RKO (cell line): ENCODE measurements at regions not wholly inside any gene's neighbourhood (a gene's known extent, or its start where the extent isn't known, plus 50 kb on each side); places are given as distances from the start of the nearest gene placed in this dataset.

Source experiments
- DNase-seq: peaks from one replicate; pipeline ENCODE4 v3.0.0-alpha.2; 2016; ENCODE audit warnings: low spot score

DNA sequence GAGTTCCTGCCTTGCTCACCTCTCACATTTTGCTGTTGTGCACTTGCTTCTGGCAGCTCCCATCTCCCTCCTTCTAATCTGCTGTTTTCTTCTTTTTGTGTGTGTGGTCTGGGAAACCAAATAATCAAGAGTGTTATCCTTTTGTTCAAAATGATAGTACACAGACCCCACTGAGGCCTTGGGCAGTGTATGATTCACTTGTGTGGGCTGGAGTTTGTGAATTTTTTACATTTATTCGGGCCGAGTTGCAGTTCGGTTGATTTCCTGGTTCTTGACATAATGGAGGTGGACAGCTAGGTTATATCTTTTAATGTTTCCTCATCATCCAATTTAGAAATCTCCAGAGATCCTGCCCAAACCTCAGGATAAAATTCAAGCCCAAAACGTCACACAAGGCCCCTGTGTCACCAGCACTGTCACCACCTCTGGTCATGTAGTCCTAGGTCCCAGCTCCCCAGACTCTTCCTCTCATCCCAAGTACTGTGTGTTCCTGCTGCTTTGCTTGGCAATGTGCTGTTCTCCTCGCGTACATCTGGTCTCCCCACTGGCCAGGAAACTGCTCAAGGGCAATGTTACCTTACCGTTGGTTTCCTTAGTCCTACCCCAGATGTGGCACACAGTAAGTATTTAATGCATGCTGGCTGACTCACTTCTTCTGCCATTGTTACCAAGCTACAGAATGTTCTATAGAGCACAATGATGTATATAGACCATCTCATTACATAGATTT is 55.7 kb upstream of the PHACTR2 start:
- no peak for DNase-seq

DNA sequence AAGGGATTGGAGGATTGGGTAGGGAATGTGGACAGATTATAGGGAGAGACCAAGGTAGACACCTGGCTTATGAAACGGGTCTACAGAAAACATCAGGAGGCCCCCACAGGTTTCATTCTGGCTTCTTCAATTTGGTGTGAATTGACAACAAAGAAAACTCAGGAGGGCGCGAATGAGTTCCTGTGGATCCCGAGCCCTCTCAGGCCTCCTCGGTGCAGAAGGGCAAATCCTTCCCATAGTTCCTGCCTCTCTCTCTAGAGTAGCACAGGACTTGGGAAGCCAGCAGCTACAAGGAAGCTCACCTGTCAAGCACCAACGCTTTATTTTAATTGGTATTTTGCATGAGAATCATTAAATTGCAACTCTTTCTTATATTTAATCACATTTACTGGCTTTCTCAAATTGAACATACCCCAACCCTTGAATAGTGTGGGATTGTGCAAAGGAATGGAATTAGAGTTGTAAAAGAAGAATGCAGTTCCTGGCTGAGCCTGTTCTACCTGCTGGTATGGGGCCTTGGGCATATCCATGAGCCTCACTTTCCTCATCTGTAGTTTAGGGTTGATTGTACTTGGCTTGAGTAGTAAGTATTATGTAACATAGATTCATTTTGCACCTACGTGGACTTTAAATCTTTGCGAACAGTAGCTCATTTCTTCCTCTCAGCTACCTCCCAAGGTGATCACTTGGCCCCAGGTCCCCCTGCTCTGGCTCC is 56.4 kb upstream of the PHACTR2 start:
- DNase-seq = no peak

DNA sequence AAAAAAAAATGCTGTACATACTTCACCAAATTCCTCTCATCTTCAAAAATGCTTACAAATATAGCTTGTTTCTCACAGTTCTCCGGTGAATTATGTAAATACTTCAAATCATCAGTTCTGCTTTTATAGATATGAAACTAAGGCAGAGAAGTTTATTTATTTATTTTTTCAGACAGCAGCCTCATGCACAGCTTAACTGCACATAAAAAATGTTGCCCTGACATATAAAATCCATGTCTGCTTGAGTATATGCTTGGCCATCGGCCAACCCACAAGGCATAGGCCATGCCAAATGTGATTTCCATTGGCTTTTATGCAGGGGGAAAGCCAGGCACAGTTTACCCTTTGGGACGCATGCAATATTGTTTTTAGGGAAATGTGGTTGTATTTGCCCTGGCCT is 57.3 kb upstream of the PHACTR2 start:
- no peak for DNase-seq

DNA sequence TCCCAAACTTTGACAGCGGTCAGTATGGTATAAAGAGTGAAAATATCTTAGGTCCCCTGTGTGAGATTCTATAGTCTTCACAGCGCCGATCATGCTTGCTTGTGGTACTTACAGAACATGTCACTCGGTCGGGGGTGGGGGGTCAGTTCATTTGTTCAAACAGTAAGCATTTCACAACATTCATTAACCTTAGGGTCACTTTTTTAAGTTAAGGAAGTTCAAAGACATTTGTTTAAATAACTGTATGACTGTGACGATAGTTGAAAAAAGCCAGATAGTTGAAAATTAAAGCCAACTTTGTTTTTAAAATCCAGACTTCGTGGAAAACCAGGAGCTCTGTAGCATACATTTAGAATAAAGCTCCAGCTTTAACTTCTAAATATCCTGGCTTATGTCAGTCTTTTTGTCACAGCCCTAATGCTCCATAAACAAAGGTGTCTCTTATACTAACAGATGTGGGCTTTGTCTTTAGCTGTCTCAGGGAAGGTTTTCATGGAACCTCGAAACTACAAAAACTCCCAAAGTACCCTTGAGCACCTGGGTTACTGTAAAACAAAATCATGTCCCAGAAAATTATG is 57.9 kb upstream of the PHACTR2 start:
- no peak for DNase-seq

DNA sequence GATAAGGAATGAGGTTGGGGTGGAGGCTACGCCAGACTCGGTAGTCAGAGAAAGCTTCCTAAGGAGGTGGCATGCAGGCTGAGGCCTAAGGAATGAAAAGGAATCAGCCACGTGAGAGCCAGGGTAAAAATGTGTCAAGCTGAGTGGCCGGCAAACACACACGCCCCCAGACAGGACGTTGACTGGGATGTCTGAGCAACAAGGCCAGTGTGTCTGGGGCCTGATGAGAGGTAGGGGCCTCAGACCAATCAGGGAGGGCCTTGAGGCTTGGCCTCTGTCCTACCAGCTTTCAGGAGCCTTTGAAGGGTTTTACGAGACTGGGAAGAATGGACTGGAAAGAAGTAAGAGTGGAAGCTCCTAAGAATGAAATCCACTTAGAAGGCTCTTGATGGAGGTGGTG is 61.0 kb upstream of the PHACTR2 start:
- no peak for DNase-seq

DNA sequence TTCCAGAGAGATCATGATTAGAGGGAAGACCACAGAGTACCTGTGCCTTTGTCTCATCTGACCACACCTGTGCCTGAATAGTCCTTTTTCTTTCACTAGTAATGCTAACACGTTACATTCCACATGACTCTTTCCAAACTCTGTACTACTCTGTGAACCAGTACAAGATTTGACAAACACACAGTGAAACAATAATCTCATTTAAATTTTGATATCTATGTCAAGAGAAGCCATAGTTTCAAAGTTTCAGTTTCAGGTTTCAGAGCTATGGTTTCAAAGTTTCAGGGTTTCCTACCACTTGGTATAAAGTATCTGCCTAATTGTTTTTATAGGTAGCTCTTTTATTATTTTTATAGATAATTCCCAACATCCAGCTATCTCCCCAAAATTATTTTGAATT is 62.0 kb upstream of the PHACTR2 start:
- no peak for DNase-seq

DNA sequence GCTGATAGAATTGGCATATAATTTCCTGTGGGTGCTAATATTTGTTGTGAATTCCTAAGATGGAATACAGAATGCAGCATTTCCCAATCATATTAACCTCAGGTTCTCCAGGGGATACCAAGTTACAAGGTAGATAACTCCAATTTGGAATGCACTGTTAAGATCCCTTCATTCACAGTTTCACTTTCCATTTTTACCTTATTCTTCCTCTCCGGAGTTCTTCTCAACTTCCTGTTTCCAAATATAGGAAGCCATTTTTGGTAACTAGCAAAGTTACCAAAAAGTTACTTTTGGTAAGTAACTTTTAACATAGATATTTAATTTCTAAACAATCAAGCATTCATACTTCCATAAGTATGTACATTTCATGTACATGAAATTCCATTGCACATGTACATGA is 63.5 kb upstream of the PHACTR2 start:
- no peak for DNase-seq

DNA sequence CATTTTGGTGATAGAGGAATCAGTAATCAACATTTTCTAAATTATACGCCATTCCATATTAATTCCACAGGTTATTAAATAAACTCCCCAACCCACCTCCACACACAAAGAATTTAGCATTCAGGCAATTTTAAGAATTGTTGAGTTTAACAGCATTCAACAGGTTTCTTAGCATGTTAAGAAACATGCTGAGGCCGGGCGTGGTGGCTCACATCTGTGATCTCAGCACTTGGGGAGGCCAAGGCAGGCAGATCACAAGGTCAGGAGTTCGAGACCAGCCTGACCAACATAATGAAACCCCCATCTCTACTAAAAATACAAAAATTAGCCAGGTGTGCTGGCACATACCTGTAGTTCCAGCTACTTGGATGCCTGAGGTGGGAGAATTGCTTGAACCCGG is 64.0 kb upstream of the PHACTR2 start:
- no peak for DNase-seq

DNA sequence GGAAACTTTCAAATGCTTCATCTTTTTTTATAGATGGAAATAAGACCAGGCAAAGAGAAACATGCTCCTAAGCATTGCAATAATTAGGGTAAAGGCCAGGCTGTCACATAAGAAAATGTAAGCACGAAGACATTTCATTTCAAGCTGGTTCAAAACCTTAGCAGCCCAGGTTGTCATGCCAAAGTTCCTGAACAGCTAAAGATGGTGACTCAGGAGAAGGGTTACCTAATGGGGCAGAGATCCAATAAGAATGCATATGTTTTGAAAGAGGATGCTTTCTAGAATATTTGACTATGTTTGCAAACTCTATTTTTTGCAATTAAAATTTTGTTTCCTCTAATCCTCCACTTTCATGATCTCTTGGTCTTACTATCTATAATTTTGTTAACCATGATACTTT is 65.6 kb upstream of the PHACTR2 start:
- no peak for DNase-seq

DNA sequence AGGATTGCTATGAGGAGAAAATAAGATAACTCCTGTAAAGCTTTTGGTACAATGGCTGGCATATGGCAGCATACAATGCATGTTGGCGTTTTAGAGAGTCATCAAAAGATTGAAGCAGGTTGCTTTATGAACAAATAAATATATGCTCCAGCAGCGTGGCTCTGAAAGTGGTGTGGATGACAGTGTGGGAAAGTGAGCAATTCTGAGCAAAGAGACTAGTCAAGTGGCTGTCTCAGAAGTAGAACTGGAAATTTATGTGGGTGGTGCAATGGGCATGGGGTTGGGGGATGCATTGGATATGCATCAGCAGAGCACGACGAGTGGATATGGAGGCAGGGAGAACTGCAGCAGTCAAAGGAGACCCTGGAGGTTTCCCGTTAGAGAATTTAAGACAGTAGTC is 66.2 kb upstream of the PHACTR2 start:
- no peak for DNase-seq

DNA sequence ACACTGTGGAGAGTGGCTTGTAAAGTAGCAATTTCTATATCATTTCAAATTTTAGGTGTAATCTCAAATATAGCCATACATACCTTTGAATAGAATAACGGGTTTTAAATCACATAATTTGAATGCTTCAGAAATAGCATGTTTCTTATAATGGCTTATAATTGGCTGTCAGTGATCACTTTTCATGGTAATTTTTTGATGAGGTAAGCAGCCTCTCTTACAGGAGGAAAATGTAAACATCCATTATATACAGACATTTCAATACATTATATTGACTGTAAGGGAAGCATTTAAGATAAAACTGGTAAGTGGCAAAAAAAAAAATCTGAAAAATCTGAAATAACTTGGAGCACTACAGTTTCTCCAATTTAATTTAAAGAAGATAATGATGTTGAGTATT is 67.8 kb upstream of the PHACTR2 start:
- no peak for DNase-seq

DNA sequence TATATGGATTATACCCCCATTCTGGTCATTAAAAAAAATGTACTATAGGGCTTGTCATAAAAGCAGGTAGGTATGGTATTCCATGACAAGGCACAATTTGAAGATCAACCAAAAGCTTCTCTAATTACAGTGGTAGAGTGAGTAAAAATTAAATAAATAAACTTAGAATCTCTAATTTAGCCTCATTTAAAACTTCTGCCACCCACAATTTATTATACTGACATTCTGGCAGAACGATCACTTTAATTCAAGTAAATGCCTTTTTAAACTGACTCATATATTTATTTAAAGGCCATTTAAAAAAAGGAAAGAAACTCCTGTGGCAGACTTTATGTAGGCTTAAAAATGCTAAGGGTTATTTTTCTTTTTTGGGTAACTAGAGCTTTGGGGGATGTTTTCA is 68.3 kb upstream of the PHACTR2 start:
- no peak for DNase-seq

DNA sequence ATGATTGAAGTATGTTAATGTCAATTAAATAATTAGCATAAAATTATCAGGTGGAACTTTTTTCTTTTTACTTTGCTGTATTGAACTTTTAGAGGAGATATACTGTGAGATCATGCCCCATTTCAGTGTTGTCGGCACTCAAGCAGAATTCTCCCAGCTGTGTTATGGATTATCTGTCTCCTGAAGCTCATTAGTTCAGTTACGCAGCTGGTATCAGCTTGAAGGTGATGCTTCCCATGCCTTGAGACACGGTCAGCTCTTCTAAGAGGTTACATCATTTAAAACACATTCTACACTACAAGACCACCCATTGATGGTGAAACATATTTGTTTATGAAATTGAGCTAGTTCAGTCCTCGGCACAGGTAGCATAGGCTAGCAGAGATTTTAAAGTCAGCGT is 68.9 kb upstream of the PHACTR2 start:
- no peak for DNase-seq

DNA sequence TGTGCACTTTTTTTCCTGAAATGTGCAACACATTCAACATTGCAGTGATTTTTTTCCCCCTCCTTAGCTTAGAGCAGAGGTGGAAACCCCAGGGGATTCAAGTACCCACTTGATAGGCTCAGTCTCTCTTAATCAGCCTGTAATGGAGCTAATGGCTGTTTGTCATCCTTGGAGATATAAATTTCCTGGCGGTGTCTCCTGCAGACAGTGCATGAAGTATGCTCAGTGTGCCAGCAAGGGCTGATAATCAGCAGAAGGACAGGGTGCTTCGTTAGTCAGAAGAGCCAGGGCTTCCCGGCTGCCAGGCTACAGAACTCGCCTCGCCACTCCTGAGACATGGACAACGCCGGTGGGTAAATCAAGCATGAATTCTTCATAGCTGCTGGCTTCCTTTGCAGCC is 69.8 kb upstream of the PHACTR2 start:
- no peak for DNase-seq

DNA sequence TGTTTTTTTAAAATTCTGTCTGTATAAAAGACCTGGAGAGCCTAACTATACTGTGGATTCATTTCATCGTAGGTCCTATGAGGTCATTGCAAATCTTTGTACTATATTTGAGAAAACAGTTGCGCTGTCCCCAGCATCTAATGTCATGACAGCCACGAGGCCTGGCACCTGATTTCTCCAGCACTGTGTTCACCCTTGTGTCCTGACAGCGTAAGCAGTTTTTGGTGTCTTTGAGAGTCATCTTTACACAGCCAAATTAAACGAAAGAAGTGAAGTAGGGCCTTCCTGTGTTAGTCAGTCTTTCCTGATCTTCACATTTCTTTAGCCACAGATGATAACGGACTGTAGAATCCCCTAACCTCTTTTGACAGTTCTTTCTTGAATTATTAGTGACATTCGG is 70.6 kb upstream of the PHACTR2 start:
- no peak for DNase-seq

DNA sequence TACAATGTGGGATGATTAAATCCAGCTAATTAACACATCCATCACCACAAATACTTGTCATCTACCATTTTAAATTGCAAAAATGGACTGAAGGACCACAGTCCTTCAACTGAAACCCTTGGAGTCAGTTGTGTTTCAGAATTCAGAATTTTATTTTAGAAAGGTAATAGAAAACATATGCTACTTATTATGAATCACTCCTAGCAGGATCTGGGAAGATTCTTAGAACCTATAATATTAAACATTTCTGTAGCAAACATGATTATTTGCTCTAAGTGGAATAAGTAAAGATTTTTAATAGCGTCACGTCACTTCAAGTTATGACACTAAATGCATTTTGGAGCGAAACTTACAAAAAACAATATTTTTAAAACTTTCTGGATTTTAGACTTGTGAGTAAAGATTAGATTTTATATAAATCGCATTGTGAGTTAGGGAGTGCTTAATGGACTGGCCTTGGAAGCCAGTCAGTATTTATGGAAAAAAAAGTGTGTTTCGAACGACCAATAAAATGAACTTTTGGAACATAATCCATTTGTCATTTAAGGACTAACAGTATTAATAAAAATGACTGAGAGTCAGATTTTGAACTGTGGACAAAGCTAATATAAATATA is 71.8 kb upstream of the PHACTR2 start:
- DNase-seq = no peak

DNA sequence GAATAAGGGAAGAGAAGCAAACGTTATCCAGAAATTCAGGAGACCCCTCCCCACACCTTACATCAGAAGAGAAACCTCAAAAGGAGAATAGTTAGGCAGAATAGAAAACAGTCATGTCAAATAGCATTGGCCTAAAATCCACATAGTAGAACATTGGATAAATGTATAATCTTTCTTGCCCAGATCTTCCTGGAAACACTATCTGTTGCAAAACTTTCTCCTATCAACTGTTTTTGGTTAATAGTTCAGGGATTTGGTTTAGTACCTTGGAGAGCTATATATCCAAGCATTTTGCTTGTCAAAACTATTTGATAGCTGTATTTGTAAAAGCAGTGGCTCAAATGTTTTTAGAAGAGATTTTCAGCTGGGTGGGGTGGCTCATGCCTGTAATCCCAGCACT is 74.3 kb upstream of the PHACTR2 start:
- no peak for DNase-seq

DNA sequence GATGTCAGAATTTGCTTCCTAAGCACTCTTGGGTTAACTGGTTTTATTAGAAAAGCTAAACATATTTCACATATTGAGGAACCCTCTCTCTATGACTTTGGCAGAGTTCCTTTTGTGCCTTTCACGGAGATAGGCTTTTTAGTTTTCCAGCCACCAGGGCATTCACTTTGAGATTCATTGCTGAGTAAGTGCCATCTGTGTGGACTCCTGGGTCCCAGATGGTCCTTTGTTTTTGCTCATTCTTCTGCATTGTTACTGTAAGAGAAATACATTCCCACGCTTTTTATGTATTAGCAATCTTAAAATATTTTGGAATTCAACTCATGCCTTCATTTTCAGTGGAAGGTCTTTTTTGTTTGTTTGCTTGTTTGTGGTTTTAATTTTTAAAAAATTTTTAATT is 76.3 kb upstream of the PHACTR2 start:
- no peak for DNase-seq

DNA sequence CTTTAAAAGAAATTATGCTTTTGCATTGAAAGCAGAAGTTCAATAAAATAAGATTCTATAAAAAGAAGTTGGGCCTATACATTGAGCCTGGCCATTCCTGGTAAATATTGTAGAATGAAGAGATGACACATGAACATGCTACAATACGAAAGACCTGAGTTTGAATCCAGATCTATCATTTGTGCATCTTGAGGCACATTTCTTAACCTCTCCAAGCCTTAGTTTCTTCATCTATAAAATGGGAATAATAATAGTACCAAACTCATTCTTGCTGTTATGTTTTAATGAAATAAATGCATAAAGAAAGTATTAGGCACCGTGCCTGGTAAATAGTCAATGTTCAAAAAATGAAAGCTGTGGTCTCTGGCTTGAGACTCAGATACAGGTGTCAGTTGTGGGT is 76.9 kb upstream of the PHACTR2 start:
- DNase-seq = no peak

DNA sequence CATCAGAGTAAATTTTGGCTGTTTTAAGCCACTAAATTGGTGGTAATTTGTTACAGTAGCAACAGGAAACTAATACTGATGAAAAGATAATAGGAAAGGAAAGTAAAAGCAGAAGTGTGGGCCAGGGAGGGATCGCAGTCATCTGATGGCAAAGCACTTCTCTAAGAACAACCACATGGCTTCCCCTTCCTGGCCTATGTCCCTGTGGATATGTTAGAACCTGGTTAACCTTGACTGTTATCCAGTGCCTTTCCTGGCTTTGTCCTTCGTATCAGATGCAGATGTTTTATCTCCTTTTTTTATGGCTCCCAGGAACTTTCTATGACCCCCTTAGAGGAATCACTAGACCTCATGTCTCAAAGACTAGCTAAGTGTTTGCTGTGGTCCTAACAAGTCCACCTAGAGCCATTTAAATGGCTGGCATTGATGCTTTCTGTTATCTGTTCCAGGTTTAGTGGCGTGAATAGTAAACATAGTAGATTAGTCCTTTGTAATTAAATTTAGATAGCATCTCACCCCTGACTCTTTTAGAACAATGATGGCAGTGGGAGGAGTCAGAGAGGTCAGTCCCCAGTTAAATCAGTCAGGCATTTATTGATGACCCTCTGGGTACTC is 79.2 kb upstream of the PHACTR2 start:
- no peak for DNase-seq

DNA sequence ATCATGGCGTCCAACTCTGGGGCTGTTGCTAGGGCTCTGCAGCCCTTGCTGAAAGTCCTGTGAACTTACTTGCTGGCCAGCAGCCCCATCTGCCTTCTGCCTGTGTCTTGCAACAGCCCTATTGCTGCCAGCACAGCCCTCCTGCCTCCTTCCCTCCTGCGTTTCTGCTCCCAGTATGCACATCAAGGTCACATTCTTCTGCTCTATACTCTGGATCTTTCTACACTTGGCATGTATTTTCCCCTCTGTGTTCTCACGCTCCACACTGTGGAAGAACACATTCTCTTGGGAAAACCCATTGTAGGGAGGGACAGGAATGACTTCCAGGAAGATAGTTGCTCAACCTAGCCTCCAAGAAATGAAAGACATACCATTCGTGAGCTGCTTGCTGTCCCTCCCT is 80.9 kb upstream of the PHACTR2 start:
- DNase-seq = no peak

DNA sequence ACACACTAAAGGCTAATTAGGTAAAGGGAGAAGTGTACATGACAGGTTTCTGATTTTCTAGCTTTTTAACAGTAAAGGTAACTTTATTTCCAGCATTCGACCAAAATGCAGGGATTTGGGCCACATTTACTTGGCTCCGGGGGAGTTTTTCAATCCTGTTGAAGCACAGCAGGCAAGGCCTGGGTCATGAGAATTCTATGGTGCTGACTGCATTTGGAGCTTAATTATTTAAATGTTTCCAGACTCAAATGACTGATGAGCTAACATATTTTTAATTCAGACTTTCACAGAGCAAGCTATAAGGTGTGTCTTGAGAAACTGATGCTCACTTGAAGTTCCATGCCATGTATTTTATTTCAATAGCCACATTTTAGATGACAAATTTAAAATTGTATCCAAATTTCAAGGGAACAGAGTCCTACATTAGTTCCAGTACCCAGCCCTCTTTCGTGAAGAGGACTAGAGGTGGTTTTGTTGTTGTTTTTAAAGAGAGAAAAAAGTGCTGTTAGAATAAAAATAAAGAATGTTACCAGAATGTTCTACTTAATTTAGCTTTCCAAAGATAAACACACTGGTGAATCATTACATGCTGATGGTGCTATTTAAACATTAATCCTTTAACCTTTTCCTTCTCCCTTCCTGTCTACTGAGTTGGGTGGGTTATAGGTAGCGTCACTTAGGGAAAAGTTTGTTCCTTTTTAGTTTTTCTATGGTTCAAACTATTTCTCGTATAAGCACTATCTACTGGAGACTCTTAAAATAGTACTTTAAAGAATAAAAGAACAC is 82.3 kb upstream of the PHACTR2 start:
- DNase-seq = no peak
